Ascending aorta (tissue), 2 donors: ENCODE measurements at regions not wholly inside any gene's neighbourhood (a gene's known extent, or its start where the extent isn't known, plus 50 kb on each side); places are given as distances from the start of the nearest gene placed in this dataset.
"Not testable (repeated sequence)": the region's sequence is repeated elsewhere in the genome, so short reads cannot be mapped to it uniquely, and the experiment has no call there.

Source experiments
- DNase-seq, 2 donors: peaks; one replicate each; pipeline ENCODE4 v3.0.0-alpha.2; 2019; ENCODE audit warnings: low spot score in 2 of 2
- H3K27ac ChIP-seq, 2 donors: fragments of 200-600 bp; sonication (generic); one replicate each; pipeline ENCODE4 v1.5.1; 2016 to 2017; ENCODE audit warnings: mild to moderate bottlenecking in 1 of 2
- H3K27me3 ChIP-seq: fragments of 200-600 bp; sonication (generic); one replicate; pipeline ENCODE4 v1.5.1; 2017
- H3K36me3 ChIP-seq, 2 donors: fragments of 200-600 bp; sonication (generic); one replicate each; pipeline ENCODE4 v1.5.1; 2016
- H3K4me1 ChIP-seq, 2 donors: fragments of 200-600 bp; sonication (generic); one replicate each; pipeline ENCODE4 v1.5.1; 2016 to 2017; ENCODE audit warnings: mild to moderate bottlenecking in 1 of 2
- H3K4me3 ChIP-seq, 2 donors: fragments of 200-600 bp; sonication (generic); one replicate each; pipeline ENCODE4 v1.5.1; 2016 to 2017; ENCODE audit warnings: mild to moderate bottlenecking in 1 of 2
- H3K9me3 ChIP-seq, 2 donors: fragments of 200-600 bp; sonication (generic); one replicate each; pipeline ENCODE4 v1.5.1; 2016
- intact Hi-C: fragments of 100-400 bp; cut with DNase I; formaldehyde crosslinking; loops from one replicate; pipeline ENCODE4 v1.15.1; 2023
- TF ChIP-seq, protein P1 (sequence below), 3 experiments: fragments of 200-600 bp in 2 of 3; fragments of 450-650 bp in 1 of 3; sonication (generic) in 2 of 3; IDR thresholded peaks; one replicate each; pipeline ENCODE4 v1.5.1; 2016 to 2019; ENCODE audit warnings: antibody characterized with exemption in 3 of 3, mild to moderate bottlenecking in 1 of 3, moderate library complexity in 1 of 3

DNA sequence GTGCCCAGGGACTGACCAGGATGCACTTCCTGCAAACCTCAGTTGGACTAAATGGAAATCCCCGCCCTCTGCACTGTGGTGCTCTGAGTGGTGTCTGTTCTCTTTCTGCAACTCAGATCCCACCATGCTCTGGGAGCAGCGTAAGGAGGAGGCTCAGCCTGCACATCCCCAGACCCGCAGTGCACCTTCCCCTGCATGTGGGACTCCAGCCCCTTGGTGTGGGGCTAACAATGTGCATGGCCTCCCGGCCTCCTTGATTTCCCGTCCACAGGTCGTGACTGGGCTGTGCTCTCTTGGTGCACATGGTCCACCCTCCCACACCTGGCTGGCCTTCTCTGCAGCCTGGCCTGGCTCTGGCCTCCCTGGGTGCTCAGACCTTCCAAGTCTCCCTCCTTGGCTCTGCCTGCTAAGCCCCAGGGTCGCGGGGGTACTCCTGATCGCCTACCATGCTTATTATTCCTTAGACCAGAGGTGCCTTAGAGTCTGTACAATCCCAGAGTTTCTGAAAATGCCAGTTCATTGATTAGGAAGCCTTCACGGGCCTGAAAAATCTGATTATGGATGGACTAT, 397.5 kb downstream of the IRX2 start:
- TF ChIP-seq, protein P1, sequence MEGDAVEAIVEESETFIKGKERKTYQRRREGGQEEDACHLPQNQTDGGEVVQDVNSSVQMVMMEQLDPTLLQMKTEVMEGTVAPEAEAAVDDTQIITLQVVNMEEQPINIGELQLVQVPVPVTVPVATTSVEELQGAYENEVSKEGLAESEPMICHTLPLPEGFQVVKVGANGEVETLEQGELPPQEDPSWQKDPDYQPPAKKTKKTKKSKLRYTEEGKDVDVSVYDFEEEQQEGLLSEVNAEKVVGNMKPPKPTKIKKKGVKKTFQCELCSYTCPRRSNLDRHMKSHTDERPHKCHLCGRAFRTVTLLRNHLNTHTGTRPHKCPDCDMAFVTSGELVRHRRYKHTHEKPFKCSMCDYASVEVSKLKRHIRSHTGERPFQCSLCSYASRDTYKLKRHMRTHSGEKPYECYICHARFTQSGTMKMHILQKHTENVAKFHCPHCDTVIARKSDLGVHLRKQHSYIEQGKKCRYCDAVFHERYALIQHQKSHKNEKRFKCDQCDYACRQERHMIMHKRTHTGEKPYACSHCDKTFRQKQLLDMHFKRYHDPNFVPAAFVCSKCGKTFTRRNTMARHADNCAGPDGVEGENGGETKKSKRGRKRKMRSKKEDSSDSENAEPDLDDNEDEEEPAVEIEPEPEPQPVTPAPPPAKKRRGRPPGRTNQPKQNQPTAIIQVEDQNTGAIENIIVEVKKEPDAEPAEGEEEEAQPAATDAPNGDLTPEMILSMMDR (IDR thresholded peaks at IDR 0.05): no peak
- no peaks in the 10 kb centered on the region for H3K27me3 ChIP-seq
- H3K27ac ChIP-seq: no peak overlapping the region
- intact Hi-C loops: no loop called here
- no peaks in the 10 kb centered on the region for H3K9me3 ChIP-seq
- H3K4me1 ChIP-seq: no peaks in the 10 kb centered on the region
- no peaks in the 10 kb centered on the region for H3K36me3 ChIP-seq
- no peak for DNase-seq
- no peak overlapping the region for H3K4me3 ChIP-seq

DNA sequence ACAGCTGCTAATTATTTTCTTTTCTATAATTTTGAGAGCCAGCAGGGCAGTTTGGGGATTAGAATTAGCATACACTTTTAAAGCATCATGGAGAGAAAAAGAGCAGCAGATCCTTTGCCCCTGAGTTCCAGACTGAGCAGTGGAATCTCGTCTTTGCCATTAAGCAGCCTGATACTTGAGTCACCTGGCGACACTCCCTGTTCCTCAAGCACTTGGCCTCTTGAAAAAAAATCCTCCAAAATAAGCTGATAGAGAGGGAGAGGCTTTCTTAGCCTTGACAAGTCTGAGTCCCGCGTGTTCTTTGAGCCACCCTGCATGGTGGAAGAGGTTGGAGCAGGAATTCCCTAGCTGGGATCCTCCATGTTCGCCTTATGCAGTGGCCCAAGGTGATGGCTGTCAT, 398.3 kb downstream of the IRX2 start:
- H3K27ac ChIP-seq: no peak overlapping the region
- TF ChIP-seq, protein P1 (IDR thresholded peaks at IDR 0.05): no peak
- H3K36me3 ChIP-seq: no peaks in the 10 kb centered on the region
- intact Hi-C loops: no loop called here
- no peaks in the 10 kb centered on the region for H3K27me3 ChIP-seq
- DNase-seq: no peak
- H3K9me3 ChIP-seq: peaks cover 0 to 1% of the 10 kb centered on the region in 2 donors
- H3K4me1 ChIP-seq: no peaks in the 10 kb centered on the region
- no peak overlapping the region for H3K4me3 ChIP-seq

DNA sequence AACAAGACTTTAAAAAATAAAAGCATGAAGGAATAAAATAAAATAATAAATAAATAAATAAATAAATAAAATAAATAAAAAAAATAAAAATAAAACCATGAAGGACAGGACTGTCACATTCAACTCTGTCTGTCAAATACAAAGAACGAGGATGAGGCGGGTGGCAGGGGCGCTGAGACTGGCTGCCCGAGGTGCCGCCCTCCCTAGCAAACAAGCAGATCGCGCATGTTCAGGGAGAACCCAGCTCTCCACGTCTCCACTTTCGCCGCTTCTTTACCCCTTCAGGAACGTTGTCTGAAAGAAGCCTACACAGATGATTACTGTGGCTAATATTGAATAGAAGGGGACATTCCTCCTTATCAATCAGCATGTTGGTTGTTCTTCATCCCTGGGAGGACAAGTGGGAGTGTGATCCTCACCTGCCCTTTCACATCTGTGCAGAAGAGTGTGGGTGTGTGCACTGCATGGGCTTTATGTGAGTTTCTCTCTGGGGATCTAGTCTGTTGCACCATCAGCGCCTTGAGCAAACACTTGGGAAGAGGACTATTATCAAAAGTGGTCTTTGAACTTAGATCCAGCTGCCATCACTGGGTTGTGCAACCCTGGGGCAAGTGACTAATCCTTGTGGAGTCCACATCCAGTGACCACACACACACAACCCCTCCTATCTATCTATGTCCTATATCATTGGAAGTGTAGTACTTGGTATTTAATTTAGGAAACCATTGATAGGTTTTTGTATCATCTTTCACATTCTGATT, 399.2 kb downstream of the IRX2 start:
- Histone ChIP-seq H3K27ac (no peak overlapping the region), H3K4me1 (no peaks in the 10 kb centered on the region), H3K4me3 (no peak overlapping the region), H3K27me3 (no peaks in the 10 kb centered on the region), H3K9me3 (peaks cover 0 to 6% of the 10 kb centered on the region in 2 donors), H3K36me3 (no peaks in the 10 kb centered on the region)
- DNase-seq: no peak
- intact Hi-C loops: no loop called here
- TF ChIP-seq, protein P1 (IDR thresholded peaks at IDR 0.05): no peak

DNA sequence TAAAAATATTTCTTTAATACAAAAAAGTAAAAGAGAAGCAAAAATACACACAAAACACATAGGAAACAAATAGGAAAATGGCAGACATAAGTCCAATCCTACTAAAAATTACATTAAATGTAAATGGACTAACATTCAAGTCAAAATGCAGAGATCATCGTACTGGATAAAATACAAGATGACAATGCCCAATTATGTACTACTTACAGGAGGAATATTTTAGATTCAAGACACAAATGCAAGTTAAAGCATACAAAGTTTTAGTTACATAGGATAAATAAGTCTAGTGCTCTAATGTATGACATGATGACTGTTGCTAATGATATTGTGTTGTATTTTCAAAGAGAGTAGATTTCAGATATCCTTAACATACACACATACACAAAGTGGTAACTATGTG, 401.7 kb downstream of the IRX2 start:
- intact Hi-C loops, H3K27me3 ChIP-seq, H3K9me3 ChIP-seq, H3K4me3 ChIP-seq, H3K27ac ChIP-seq, H3K36me3 ChIP-seq, DNase-seq, H3K4me1 ChIP-seq: not testable (repeated sequence)

DNA sequence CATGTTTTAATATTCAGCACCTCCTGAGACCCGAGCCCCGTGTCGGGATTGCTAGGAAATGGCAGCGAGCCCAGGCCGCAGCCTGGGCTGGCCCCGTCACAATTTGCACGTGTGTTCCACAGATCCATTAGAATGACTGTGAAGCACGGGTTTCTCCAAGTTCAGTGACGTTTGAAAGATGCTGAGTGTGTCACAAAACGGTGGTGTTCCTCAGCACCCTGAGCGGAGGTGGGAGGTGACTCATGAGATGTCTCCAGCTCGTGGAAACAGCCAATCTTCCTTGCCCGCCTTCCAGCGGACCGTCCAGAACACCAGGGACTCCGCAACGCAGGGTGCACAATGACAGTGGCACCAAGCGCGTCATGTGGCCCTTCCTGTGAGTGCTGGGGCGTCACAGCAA, 412.8 kb downstream of the IRX2 start:
- no peaks in the 10 kb centered on the region for H3K9me3 ChIP-seq
- DNase-seq: no peak
- no peaks in the 10 kb centered on the region for H3K27me3 ChIP-seq
- H3K4me1 ChIP-seq: no peaks in the 10 kb centered on the region
- H3K27ac ChIP-seq: no peak overlapping the region
- no peak overlapping the region for H3K4me3 ChIP-seq
- TF ChIP-seq, protein P1 (IDR thresholded peaks at IDR 0.05): no peak
- no peaks in the 10 kb centered on the region for H3K36me3 ChIP-seq
- intact Hi-C loops: no loop called here

DNA sequence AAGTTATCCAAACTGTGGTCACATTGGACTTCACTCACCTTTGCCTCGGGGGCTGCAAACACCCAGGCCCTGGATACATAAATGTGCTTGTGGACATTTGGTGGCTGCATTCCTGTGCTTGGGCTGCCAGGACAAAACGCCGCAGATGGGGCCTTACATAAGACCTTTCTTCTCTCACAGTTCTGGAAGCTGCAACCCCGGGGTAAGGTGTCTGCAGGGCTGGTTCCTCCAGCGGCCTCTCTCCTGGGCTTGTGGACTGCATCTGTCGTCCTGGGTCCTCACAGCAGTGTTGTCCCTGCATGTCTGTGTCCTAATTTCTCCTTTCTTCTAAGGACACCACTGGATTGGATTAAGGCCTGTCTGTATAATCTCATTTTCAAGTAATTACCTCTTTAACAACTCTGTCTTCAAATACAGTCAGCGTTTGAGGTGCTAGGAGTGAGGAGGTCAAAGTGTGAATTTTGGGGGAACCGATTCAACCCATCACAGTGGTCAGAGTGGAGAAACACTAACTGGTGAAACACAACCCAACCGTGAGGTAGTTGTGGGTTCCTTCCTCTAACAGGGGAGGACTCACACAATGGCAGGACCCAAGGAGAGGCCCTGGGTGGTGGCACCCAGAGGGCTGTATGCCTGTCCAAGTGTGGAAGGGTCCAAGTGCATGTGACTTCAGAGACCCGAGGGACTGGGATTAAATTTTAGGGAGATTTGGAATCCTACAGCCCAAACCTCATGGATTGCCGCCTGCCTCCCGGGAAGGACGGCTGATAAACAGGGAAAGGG, 415.6 kb downstream of the IRX2 start:
- TF ChIP-seq, protein P1 (IDR thresholded peaks at IDR 0.05): no peak
- Histone ChIP-seq H3K27ac (no peak overlapping the region), H3K4me3 (no peak overlapping the region), H3K27me3 (no peaks in the 10 kb centered on the region), H3K9me3 (no peaks in the 10 kb centered on the region), H3K4me1 (no peaks in the 10 kb centered on the region), H3K36me3 (no peaks in the 10 kb centered on the region)
- no peak for DNase-seq
- intact Hi-C loops: no loop called here
